Jurkat, Clone E6-1 (cell line): ENCODE measurements at regions not wholly inside any gene's neighbourhood (a gene's known extent, or its start where the extent isn't known, plus 50 kb on each side); places are given as distances from the start of the nearest gene placed in this dataset.
A peak's percentile ranks its signal among the peaks of the same experiment; 100 is the strongest.

Experiments used
- DNase-seq: peaks from one replicate; pipeline ENCODE4 v3.0.0-alpha.2; 2011; ENCODE audit warnings: low read depth, low spot score
- H3K4me3 ChIP-seq: 2 replicates; pipeline ENCODE4 v1.5.1; 2011; ENCODE audit warnings: mild to moderate bottlenecking, low read length, control low read depth, moderate library complexity

DNA sequence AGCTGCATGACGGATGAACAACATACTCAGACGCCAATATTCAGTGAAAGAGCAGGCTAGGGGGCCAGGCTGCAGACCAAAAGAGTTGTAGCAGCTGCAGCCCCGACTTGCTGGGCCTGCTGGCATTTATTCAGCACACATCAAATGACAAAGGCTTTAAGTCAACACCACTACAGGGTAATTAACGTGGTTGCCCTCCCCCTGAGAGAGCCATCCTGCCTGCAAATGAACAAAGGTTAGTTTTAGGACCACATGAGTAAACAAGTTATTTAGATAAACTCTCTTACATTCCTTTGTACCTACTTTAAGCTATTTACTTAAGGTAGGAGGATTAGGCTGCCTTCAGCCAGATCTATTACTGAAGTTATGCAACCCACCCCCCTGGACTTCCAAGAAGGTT lies 1329.1 kb downstream of the PCDH18 start:
- DNase-seq, result no peak
- H3K4me3 ChIP-seq, result no peak overlapping the region

DNA sequence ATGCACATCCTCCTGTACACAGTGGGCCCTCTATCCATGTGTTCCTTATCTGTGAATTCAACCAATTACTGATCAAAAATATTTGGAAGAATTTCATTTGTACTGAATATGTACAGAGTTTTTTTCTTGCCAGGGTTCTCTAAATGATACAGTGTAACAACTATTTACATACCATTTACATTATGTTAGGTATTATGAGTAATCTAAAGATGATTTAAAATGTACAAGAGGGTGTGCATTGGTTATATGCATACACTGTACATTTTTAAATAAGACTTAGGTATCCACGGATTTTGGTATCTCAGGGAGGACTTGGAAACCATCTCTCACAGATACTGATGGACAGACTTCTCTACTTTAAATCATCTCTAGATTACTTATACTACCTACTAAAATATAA lies 1333.9 kb downstream of the PCDH18 start:
- H3K4me3 ChIP-seq, result no peak overlapping the region
- DNase-seq, result no peak

DNA sequence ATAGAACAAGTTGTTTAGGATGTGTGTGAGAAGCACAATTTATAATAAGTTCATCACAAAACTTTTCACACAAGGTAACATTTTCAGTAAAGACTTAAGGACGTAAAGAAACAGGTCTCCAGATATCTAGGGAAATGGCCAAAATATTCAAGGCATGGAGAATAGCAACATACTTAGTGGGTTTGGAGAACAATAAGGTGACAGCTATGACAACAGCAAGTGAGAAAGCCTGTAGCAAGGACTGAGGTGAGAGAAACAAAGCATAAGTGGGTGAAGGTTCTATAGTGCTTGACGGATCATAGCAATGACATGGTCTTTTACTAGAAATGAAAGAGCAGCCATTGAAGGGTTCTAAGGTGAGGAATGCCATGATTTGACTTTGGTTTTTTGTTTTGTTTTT lies 1337.3 kb downstream of the PCDH18 start:
- no peak overlapping the region for H3K4me3 ChIP-seq
- DNase-seq, result no peak

DNA sequence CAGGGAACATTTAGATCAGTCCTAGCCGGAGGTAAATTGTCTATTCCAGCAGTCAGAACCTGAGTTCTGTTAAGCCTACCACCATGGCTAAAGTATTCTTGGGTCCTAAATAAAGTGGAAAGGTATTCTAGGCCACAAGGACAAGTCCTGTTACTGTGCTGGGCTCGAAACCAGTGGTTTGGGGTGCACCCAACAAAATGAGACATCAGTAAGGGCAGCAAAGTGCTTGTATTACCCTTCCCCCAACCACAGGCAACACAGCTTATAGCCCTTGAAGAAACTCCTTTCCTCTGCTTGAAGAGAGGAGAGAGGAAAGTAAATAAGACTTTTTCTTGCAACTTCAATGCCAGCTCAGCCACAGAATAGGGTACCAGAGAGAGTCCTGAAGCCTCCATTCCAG lies 1345.6 kb downstream of the PCDH18 start:
- H3K4me3 ChIP-seq, result no peak overlapping the region
- no peak for DNase-seq

DNA sequence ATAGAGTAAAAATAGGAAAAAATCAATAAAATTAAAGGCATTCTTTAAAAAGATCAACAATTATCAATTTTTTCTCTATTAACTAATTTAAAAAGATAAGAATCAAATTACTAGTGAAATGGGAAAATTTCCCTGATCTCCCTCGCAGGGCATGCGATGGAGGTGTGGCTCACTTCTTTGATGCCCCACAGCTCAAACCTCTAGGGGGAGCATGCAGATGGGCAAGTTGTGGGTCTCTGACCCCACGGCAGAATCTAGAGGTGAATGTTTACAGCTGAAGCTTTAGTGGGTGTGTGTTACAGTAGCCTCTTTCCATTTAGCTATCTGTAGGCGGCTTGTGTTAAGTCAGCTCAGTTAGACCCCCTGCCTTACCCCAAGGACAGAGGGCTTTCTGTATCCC lies 1348.8 kb downstream of the PCDH18 start:
- DNase-seq, result no peak
- no peak overlapping the region for H3K4me3 ChIP-seq

DNA sequence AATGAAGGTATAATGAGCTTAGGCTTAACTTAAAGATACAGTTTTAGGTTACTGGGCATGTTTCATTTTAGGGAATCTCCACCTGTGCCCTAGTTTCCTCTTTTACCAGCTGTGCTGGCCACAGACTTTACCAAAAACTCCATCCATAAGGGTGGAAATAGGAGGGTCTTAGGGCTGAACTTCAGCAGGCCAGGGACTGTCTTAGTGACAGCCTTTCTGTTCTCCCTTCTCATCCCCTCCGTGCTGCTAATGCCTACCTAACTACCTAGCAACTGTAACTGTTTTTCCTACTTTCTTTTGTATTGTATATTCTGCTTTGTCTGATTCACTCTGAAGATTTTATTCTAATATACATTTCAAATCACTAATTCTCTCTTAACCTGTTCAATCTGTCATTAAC lies 1375.3 kb downstream of the PCDH18 start:
- no peak for DNase-seq
- H3K4me3 ChIP-seq, result no peak overlapping the region

DNA sequence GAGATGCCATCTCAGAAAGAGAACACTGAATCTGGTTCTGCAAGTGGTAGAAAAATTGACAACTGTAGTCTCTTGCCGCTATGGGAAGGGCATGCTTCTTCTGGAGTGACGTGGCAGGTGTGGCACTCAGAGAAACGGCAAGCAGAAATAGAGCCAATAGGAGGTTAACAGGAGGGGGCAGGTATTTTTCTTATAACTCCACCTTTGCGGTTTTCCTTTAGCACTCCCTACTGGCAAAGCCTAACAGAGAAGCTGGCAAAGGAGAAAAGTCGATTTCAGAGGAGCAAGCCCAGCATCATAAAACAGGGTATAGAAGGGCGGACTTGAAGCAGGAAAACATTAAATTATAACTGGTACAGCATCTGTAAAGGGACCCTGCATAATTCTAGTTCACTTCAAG lies 1382.2 kb downstream of the PCDH18 start:
- no peak overlapping the region for H3K4me3 ChIP-seq
- no peak for DNase-seq

DNA sequence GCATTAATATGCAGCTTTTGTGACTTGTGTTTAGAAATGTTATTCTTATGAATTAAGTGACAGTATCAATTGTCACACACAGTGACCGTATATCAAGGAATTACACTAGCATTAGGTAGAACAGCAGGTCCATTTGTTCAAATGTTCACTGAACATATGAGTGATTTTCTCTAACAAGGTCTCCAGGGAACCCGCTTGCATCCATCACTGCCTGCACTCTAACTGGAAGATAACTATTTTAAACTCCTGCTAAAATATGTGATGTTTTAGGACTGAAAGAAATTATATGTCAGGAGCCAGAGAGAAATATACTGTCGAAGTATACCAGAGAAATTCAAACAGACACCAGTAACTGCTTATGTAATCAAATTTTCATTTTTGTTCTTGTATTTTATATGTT lies 1395.7 kb downstream of the PCDH18 start:
- DNase-seq, result no peak
- no peak overlapping the region for H3K4me3 ChIP-seq

DNA sequence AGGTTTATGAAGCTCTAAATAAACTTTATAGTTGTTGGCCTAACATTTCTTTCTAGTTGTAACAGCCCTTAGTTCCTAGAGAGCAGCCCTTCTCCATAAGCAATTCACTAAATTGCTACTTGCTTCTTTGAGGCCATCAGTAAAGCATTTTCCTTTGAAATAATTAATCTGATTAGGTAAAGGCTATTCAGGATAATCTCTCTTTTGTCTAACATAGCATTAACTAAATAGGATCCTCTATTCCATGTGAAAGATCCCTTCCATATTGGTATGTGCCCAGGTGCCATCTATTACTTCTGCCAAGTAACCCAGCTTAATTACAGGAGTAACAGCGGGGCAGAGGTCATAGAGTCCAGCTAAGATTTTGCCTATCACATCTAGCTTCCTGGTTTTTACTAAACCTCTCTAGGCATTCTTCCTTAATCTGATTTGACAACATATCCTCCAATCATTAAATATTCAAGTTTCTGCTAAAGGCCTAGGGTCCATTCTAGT lies 1408.0 kb downstream of the PCDH18 start:
- no peak for DNase-seq
- no peak overlapping the region for H3K4me3 ChIP-seq

DNA sequence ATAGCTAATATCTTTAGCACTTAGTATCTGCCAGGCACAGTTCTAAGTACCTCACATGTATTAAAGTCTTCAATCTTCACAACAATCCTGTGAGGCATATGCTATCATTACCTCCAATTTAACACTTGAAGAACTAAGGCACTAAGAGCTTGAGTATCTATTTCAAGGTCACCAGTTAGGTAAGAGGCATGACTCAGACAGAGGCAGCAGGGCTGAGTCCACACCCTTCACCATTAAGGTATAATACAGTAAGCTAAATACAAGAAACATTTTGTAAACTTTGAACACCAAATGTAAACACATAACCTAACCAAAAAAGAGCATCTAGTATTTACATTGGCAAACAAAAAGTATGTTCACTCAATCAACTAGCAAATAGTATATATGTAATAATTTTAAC lies 1410.9 kb downstream of the PCDH18 start:
- DNase-seq, result no peak
- no peak overlapping the region for H3K4me3 ChIP-seq

DNA sequence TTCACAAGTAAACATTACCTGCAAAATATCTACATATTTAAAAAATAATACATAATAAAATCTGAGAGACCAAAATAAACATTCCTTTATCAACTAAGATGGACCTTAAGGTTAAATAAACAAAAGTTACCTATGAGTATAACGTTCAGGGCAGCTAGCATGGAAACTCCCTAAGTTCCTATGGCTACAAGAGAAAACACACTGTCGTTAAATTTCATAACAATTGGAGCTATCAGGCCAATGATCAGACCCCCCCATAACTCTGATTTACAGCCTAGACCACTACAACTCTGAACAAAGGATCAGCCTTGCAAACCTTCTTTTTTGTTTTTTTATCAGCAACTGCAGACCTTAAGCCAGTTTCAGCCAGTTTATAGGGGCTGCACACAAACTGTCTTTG lies 1418.4 kb downstream of the PCDH18 start:
- DNase-seq, result no peak
- H3K4me3 ChIP-seq, result no peak overlapping the region

DNA sequence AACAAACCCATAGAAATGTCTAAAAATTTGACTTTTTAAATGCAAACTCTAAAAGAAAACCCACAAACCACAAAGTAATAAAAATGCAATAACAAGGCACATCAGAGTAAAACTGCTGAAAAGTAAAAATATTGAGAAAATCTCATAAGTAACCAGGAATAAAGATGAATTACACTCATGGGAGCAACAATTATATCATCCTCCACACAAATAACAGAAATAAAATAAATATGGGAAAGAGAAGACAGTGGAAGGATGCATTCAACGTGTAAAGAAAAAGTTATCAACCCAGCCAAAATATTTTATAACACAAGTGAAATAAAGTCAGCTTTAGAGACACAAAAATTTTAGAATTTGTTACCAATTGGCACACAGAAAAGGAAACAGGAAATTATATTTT lies 1420.2 kb downstream of the PCDH18 start:
- no peak for DNase-seq
- no peak overlapping the region for H3K4me3 ChIP-seq

DNA sequence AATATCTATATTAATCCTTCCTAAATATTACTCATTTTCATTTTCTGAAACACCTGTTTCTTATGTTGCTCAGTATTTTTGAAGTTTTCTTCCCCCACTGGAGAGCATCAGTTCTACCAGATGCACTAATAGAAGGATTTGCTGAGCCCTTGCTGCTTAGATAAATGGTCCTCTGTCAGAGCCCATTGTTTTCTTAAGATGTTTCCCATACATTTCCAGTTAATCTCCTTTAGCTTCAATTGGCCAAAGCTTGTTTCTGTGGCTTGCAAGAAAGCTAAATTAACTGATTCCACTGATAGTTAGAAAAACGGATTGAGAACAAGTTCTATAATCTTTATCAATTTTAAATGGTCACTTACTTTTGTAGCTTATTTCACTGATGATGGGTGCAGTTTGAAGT lies 1425.5 kb downstream of the PCDH18 start:
- no peak for DNase-seq
- H3K4me3 ChIP-seq, result no peak overlapping the region

DNA sequence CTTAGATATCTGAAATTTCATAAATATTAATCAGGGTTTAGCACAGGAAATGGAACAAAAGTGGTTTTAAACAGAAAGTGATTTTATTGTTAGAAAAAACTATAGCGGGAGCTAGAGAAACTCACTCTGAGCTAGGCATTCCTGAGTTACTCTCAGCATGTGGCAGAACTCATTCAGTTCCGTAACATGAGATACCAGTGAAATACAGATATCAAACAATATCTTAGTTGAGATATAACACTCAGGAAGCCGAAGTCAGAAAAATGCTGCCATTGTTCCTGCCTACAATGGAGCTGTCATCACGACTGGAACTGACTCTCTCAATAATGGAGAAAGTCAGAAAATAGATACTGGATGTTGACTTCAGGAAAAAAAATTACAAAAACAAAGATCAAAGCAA lies 1428.7 kb downstream of the PCDH18 start:
- no peak for DNase-seq
- no peak overlapping the region for H3K4me3 ChIP-seq

DNA sequence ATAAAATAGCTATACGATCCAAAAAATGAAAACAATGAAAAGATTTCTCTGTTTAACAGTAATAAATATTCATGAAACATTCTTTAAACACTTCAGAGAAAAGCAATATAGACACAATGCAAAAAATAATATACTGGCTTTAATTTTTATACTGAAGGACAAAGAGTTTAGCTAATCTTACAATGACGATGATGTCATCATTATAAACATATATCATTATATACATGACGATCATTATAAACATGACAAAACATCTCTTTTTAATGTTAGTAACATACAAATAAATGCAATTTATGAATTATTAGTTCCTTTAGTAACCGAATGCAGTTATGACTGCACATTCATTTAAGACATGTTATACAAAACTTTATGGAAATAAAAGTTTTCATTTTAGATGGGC lies 1434.6 kb downstream of the PCDH18 start:
- no peak for DNase-seq
- no peak overlapping the region for H3K4me3 ChIP-seq

DNA sequence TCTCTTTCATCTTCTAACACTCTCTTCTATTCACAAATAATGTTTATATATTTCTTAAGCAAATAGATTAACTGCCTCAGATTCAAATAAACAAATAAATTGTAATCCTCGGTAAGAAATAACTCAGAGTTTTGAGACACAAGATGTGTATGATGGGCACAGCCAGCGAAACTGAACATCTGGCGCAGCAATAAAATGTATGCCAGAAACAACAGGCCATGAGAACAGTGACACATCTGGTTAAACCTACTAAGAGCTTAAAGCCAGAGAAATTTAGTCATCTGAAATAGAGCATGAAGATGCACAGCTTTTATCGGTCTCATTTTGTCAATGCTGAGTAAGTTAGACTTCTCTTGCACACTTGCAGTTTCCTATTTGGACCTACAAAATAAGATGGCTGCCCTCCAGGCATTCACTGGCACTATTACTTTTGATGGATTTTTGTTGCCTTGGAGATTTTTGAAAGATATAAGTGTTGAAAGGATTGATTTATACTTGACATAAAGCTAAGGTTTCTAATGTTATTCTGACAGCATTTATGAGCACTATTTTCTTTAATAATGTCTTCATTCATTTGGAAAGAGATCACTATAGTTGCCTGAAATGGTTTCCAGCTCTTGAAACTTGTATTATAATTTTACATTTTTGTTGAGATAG lies 1444.0 kb downstream of the PCDH18 start:
- DNase-seq, result no peak
- H3K4me3 ChIP-seq, result no peak overlapping the region

DNA sequence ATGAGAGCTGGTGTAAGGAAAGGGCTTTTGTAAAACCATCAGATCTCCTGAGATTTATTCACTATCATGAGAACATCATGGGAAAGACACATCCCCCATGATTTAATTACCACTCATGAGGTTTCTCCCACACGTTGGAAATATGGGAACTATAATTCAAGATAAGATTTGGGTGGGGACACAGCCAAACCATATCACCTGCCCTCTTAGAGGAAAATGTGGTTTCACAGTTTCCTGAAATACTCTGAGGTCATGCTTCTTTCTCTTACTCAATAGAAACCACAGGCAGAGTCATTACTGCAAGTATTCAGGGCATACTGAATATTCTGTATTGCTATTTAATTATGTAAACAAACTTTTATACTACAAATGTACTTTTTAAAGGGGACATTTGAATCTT lies 1453.3 kb downstream of the PCDH18 start:
- peak; percentile 1 for DNase-seq
- no peak overlapping the region for H3K4me3 ChIP-seq

DNA sequence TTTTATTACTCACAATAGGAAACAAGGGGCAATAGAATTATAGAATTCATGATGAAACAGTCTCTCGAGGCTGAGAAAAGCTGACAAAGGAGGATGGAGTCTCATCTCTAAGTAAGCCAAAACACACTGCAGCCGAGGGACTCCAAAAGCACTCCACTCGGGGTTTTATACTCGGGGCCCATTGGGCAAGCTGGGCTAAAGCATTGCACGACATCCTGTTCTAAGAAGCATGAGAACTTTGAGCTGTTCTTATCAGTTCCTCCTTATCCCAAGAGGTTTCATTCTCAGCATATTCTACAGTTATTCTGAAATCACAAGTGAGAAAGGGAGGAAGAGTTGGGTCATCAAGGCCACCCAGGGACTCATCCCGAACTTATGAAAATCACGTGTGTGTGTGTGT lies 1475.5 kb downstream of the PCDH18 start:
- no peak for DNase-seq
- H3K4me3 ChIP-seq, result no peak overlapping the region

DNA sequence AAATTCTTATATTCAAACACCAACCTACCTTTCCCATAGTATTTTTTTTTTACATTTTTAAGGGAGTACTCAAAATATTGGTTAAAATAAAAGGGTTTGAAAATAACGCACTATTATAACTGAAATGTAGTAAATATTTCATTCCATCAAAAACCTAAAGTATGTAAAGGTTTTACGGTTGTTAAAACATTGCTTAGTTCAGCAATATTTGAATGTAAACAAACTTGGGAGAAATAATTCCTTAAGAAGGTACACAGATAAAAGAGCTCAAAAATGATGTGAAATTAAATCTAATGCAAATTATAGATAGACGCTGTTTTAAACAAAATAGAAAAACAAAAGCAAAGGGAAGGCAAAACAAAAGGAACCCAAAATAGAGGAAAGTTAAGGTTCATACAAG lies 1476.9 kb downstream of the PCDH18 start:
- no peak for DNase-seq
- H3K4me3 ChIP-seq, result no peak overlapping the region

DNA sequence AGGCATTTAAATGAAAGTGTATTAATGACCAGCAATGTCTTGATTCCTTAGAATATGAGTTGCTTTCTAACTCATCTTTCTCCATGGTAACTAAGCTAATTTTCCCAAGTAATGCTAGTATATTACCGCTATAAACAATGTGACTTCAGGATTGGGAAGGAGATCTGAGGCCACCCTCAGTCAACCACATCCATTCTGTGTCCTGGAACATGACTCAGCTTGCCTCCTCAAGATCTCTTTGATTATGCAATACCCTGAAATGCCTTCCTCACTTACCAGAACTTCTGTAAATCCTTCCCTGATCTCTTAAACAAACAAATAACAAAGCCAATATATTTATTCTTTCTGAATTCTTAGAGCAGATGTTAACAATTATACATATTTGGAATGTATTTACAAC lies 1495.5 kb downstream of the PCDH18 start:
- H3K4me3 ChIP-seq, result no peak overlapping the region
- DNase-seq, result no peak

DNA sequence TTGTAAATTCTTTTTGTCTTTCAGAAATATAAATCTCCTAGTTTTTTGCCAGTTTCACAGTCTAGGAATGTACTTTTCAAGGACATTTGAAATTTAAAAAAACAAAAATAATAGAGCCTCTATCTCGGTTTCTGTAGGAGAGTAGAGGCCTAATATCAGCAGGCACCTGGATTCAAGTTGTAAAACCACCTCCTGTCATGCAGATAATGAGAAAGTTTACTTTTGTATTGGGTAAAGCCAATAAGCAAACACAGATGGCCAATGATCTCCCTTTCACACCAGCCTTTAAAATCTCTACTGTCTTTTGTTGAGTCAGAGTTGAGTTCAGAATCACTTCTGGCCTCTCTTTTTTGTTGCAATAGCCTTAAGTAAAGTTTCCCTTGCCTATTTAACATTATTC lies 1499.9 kb downstream of the PCDH18 start:
- no peak for DNase-seq
- H3K4me3 ChIP-seq, result no peak overlapping the region

DNA sequence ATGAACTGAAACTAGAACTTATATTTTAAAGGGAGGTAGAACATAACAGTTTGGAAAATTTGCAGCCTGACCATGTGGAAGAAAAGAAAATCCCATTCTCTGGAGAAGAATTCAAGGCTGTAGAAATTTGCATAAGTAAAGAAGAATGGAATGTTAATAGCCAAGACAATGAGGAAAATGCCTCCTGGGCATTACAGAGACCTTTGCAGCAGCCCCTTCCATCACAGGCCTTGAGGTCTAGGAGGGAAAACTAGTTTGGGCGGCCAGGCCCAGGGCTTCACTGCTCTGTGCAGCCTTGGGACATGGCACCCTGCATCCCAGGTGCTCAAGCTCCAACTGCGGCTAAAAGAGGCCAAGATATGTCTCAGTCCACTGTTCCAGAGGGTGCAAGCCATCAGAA lies 1506.8 kb downstream of the PCDH18 start:
- DNase-seq, result no peak
- no peak overlapping the region for H3K4me3 ChIP-seq
